ENCODE measurements at regions not wholly inside any gene's neighbourhood (a gene's known extent, or its start where the extent isn't known, plus 50 kb on each side); places are given as distances from the start of the nearest gene placed in this dataset.

- TF ChIP-seq CTCF (IDR thresholded peaks at IDR 0.05; ENCODE audit: low read depth, low read length) = no peak
- DNase-seq (ENCODE audit: low read depth, low spot score) = no peak
- in situ Hi-C loops (cut with HindIII; ENCODE audit: low sequenced_read_pairs) = no loop called here
- H3K4me3 ChIP-seq (ENCODE audit: low read depth, low read length) = no peak overlapping the region
Measured at GRCh38 chr14:101062065-101062450, 158.5 kb upstream of the RTL1 start.

DNA sequence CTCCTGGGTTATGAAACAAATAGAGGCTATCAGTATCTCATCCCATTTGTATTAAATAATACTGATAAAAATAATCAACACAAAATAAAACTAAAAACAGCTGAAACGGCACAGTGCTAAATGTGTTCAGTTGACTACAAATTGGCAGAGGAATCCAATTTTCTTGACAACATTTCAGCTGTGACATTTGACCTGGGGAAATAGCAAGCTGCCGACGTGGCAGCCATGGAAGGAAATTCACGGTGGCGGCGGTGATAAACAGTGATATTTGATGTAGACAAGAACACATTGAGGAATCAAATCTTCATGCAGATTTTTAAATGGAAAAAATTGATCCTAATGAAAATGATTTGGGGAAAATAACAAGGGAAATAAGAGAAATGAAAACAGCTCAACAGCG lies 159.1 kb upstream of the RTL1 start:
- no peak overlapping the region for H3K4me3 ChIP-seq (ENCODE audit: low read depth, low read length)
- no peak for DNase-seq (ENCODE audit: low read depth, low spot score)
- in situ Hi-C loops (cut with HindIII; ENCODE audit: low sequenced_read_pairs) = no loop called here
- TF ChIP-seq CTCF (IDR thresholded peaks at IDR 0.05; ENCODE audit: low read depth, low read length) = no peak

GRCh38 chr14:101063121-101063520 lies 159.6 kb upstream of the RTL1 start:
- no peak for DNase-seq (ENCODE audit: low read depth, low spot score)
- in situ Hi-C loops (cut with HindIII; ENCODE audit: low sequenced_read_pairs) = no loop called here
- no peak for TF ChIP-seq CTCF (IDR thresholded peaks at IDR 0.05; ENCODE audit: low read depth, low read length)
- no peak overlapping the region for H3K4me3 ChIP-seq (ENCODE audit: low read depth, low read length)

- in situ Hi-C loops (cut with HindIII; ENCODE audit: low sequenced_read_pairs) = no loop called here
- TF ChIP-seq CTCF (IDR thresholded peaks at IDR 0.05; ENCODE audit: low read depth, low read length) = no peak
- no peak overlapping the region for H3K4me3 ChIP-seq (ENCODE audit: low read depth, low read length)
- no peak for DNase-seq (ENCODE audit: low read depth, low spot score)
Measured at GRCh38 chr14:101064121-101064661, 160.7 kb upstream of the RTL1 start.

GRCh38 chr14:101064718-101065117 lies 161.2 kb upstream of the RTL1 start:
- TF ChIP-seq CTCF (IDR thresholded peaks at IDR 0.05; ENCODE audit: low read depth, low read length) = no peak
- no peak for DNase-seq (ENCODE audit: low read depth, low spot score)
- no peak overlapping the region for H3K4me3 ChIP-seq (ENCODE audit: low read depth, low read length)
- in situ Hi-C loops (cut with HindIII; ENCODE audit: low sequenced_read_pairs) = no loop called here

- TF ChIP-seq CTCF (IDR thresholded peaks at IDR 0.05; ENCODE audit: low read depth, low read length) = no peak
- in situ Hi-C loops (cut with HindIII; ENCODE audit: low sequenced_read_pairs) = no loop called here
- no peak for DNase-seq (ENCODE audit: low read depth, low spot score)
- H3K4me3 ChIP-seq (ENCODE audit: low read depth, low read length) = no peak overlapping the region
Measured at GRCh38 chr14:101065246-101065645, 161.7 kb upstream of the RTL1 start.

Data from astrocyte of the spinal cord (primary cell).